ENCODE measurements at regions not wholly inside any gene's neighbourhood (a gene's known extent, or its start where the extent isn't known, plus 50 kb on each side); places are given as distances from the start of the nearest gene placed in this dataset.

DNA sequence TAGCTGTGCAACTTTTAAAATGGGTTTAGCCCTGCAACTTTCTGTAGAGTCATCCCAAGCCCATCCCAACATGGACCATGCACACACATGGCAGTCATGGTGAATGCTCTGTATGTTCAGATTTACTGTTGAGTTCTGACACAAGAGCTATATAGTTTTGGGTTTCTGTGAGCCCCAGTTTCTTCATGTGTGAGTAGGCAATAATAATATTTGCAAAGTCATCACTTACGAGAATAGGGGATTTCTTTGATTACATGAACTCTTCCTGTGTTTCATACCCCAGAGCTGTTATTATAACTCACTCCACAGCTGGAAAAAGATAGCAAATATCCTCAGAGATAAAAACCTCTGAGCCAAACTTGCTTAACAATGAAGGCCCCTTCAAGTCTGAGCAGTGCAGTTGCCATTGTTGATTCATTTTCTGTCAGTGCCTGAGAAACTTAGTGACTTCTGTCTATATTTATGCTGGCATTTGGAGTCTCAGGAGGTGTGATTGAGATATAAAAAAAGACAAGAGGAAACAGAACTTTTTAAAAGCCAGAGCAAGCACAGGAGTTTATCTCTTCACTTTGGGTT is 767.9 kb upstream of the API5 start:
- WGBS = 19% methylated on average over 1 of the region's 1 CpG
- H3K27ac ChIP-seq = no peak overlapping the region
- H3K4me1 ChIP-seq = no peaks in the 10 kb centered on the region
- no peaks in the 10 kb centered on the region for H3K27me3 ChIP-seq
- H3K9me3 ChIP-seq = no peaks in the 10 kb centered on the region
- TF ChIP-seq, protein P1, sequence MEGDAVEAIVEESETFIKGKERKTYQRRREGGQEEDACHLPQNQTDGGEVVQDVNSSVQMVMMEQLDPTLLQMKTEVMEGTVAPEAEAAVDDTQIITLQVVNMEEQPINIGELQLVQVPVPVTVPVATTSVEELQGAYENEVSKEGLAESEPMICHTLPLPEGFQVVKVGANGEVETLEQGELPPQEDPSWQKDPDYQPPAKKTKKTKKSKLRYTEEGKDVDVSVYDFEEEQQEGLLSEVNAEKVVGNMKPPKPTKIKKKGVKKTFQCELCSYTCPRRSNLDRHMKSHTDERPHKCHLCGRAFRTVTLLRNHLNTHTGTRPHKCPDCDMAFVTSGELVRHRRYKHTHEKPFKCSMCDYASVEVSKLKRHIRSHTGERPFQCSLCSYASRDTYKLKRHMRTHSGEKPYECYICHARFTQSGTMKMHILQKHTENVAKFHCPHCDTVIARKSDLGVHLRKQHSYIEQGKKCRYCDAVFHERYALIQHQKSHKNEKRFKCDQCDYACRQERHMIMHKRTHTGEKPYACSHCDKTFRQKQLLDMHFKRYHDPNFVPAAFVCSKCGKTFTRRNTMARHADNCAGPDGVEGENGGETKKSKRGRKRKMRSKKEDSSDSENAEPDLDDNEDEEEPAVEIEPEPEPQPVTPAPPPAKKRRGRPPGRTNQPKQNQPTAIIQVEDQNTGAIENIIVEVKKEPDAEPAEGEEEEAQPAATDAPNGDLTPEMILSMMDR (IDR thresholded peaks at IDR 0.05) = no peak
- no peak for TF ChIP-seq POLR2AphosphoS5 (IDR thresholded peaks at IDR 0.05)
- TF ChIP-seq POLR2A (IDR thresholded peaks at IDR 0.05) = no peak
- no peak for TF ChIP-seq EP300 (IDR thresholded peaks at IDR 0.05)
- DNase-seq (ENCODE audit: low spot score in 2 of 2) = no peak
- no peaks in the 10 kb centered on the region for H3K36me3 ChIP-seq
- no peak overlapping the region for H3K4me3 ChIP-seq

DNA sequence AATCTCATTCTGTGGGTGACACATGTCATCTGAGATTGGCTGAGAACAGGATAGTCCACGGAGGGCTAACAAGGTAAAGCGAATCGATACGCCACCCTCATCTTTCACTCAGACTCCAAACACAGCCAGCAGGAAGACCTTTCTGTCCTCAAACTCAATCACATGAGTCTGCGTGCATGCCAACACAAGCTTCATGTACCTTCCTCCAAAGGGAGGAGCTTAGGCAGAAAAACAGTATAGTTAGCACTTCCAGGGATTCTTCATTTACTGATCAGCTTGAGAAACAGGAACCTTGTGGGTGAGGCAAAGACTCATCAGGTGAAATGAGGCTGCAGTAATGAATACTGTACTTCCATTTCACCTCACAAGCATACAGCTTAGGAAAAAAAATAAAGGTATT is 767.1 kb upstream of the API5 start:
- DNase-seq (ENCODE audit: low spot score in 2 of 2) = no peak
- no peak overlapping the region for H3K27ac ChIP-seq
- H3K4me1 ChIP-seq = no peaks in the 10 kb centered on the region
- H3K9me3 ChIP-seq = no peaks in the 10 kb centered on the region
- WGBS = 55% methylated on average over 5 of the region's 5 CpGs
- no peaks in the 10 kb centered on the region for H3K36me3 ChIP-seq
- H3K27me3 ChIP-seq = no peaks in the 10 kb centered on the region
- no peak overlapping the region for H3K4me3 ChIP-seq
- TF ChIP-seq, protein P1 (IDR thresholded peaks at IDR 0.05) = no peak
- TF ChIP-seq POLR2AphosphoS5 (IDR thresholded peaks at IDR 0.05) (no peak), EP300 (IDR thresholded peaks at IDR 0.05) (no peak), POLR2A (IDR thresholded peaks at IDR 0.05) (no peak)

DNA sequence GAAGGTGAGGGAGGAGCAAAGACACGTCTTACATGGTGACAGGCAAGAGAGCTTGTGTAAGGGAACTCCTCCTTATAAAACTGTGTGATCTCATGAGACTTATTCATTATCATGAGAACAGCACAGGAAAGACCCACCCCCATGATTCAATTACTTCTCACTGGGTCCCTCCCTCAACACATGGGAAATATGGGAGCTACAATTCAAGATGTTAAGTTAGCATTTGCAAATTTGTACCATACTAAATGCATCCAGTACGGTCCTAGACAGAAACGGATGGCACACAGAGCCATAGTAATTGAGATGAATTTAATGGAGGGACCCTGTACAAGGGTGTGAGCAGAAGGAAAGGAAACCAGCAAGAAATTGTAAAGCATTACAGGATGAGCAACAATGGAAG is 765.8 kb upstream of the API5 start:
- no peaks in the 10 kb centered on the region for H3K27me3 ChIP-seq
- H3K36me3 ChIP-seq = no peaks in the 10 kb centered on the region
- DNase-seq (ENCODE audit: low spot score in 2 of 2) = no peak
- H3K4me3 ChIP-seq = no peak overlapping the region
- WGBS = 72% methylated on average over 3 of the region's 3 CpGs
- TF ChIP-seq, protein P1 (IDR thresholded peaks at IDR 0.05) = no peak
- TF ChIP-seq POLR2A (IDR thresholded peaks at IDR 0.05) (no peak), POLR2AphosphoS5 (IDR thresholded peaks at IDR 0.05) (no peak), EP300 (IDR thresholded peaks at IDR 0.05) (no peak)
- H3K27ac ChIP-seq = no peak overlapping the region
- H3K9me3 ChIP-seq = no peaks in the 10 kb centered on the region
- no peaks in the 10 kb centered on the region for H3K4me1 ChIP-seq

DNA sequence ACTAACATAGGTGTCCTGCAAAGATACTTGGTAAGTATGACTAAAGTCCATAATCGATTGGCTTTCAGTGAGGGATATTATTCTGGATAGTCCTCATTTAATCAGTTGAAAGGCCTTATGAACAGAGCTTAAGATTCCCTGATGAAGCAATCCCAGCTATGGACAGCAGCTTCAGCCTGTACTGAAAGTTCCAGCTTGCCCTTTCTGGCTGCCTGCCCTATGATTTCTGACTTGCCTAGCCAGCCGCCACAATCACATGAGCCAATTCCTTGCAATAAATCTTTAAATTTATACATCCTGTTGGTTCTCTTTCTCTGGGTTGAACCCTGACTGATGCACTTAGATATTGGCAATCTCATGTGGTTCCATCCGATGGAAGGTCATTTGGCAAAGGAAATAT is 759.0 kb upstream of the API5 start:
- Histone ChIP-seq H3K36me3 (no peaks in the 10 kb centered on the region), H3K4me3 (no peak overlapping the region), H3K27ac (no peak overlapping the region), H3K27me3 (no peaks in the 10 kb centered on the region), H3K9me3 (no peaks in the 10 kb centered on the region), H3K4me1 (no peaks in the 10 kb centered on the region)
- DNase-seq (ENCODE audit: low spot score in 2 of 2) = no peak
- 47% methylated on average over 3 of the region's 3 CpGs for WGBS
- TF ChIP-seq EP300 (IDR thresholded peaks at IDR 0.05) (no peak), POLR2AphosphoS5 (IDR thresholded peaks at IDR 0.05) (no peak), POLR2A (IDR thresholded peaks at IDR 0.05) (no peak)
- TF ChIP-seq, protein P1 (IDR thresholded peaks at IDR 0.05) = no peak

DNA sequence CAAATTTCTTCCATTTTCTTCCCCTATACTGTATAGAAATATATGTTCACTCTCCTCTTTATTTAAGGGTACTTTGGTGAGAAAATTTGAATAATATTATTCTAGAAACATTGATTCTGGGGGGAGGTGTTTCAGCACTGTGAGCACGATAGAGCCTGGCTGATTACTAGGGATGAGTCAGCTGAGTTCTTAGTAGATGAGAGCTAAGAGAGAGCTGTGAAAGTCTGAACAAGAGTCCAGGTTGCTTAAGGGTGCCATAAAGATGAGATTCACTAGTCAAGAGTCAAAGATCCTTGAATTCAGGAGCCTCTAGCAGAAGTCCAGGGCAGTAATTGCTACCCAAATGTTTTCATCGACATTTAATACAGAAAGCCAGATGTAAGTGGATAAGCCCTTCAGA is 756.6 kb upstream of the API5 start:
- Histone ChIP-seq H3K27me3 (no peaks in the 10 kb centered on the region), H3K9me3 (no peaks in the 10 kb centered on the region), H3K4me3 (no peak overlapping the region), H3K4me1 (no peaks in the 10 kb centered on the region), H3K27ac (no peak overlapping the region), H3K36me3 (no peaks in the 10 kb centered on the region)
- no peak for DNase-seq (ENCODE audit: low spot score in 2 of 2)
- 49% methylated on average over 2 of the region's 2 CpGs for whole genome bisulfite sequencing
- TF ChIP-seq, protein P1 (IDR thresholded peaks at IDR 0.05) = no peak
- TF ChIP-seq POLR2A (IDR thresholded peaks at IDR 0.05) (no peak), POLR2AphosphoS5 (IDR thresholded peaks at IDR 0.05) (no peak), EP300 (IDR thresholded peaks at IDR 0.05) (no peak)

Measured in suprapubic skin (tissue), 4 donors.